PC-9 (cell line): ENCODE measurements at regions not wholly inside any gene's neighbourhood (a gene's known extent, or its start where the extent isn't known, plus 50 kb on each side); places are given as distances from the start of the nearest gene placed in this dataset.

ENCODE experiments used
- EZH2 ChIP-seq: fragments of 200-600 bp; sonication (generic); IDR thresholded peaks from 2 replicates; pipeline ENCODE4 v1.8.0; 2017; ENCODE audit warnings: antibody characterized with exemption, low read depth
- TF ChIP-seq, protein P1 (sequence below): fragments of 200-600 bp; sonication (generic); conservative IDR thresholded peaks from 2 replicates; pipeline ENCODE4 v1.6.1; 2017; ENCODE audit warnings: mixed run types, antibody characterized with exemption, mild to moderate bottlenecking, moderate library complexity

- TF ChIP-seq, protein P1, sequence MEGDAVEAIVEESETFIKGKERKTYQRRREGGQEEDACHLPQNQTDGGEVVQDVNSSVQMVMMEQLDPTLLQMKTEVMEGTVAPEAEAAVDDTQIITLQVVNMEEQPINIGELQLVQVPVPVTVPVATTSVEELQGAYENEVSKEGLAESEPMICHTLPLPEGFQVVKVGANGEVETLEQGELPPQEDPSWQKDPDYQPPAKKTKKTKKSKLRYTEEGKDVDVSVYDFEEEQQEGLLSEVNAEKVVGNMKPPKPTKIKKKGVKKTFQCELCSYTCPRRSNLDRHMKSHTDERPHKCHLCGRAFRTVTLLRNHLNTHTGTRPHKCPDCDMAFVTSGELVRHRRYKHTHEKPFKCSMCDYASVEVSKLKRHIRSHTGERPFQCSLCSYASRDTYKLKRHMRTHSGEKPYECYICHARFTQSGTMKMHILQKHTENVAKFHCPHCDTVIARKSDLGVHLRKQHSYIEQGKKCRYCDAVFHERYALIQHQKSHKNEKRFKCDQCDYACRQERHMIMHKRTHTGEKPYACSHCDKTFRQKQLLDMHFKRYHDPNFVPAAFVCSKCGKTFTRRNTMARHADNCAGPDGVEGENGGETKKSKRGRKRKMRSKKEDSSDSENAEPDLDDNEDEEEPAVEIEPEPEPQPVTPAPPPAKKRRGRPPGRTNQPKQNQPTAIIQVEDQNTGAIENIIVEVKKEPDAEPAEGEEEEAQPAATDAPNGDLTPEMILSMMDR: no peak
- TF ChIP-seq EZH2: no peak
These were observed 408.7 kb upstream of the PKN2 start for GRCh38 chr1:88275259-88275862.
